GM23338 (cell line): ENCODE measurements at regions not wholly inside any gene's neighbourhood (a gene's known extent, or its start where the extent isn't known, plus 50 kb on each side); places are given as distances from the start of the nearest gene placed in this dataset.

Experiments
- ATAC-seq: fragments of 200-7000 bp; cut with Tn5 transposase; 3 replicates; pipeline ENCODE4 v1.9.1; 2020
- DNase-seq: peaks from one replicate; pipeline ENCODE4 v3.0.0-alpha.2; 2015; ENCODE audit warnings: low spot score
- H2AFZ ChIP-seq: fragments of 200-600 bp; sonication (generic); 2 replicates; pipeline ENCODE4 v1.8.0; 2016; ENCODE audit warnings: antibody characterized with exemption, mild to moderate bottlenecking, moderate library complexity
- H3F3A ChIP-seq: fragments of 200-600 bp; sonication (generic); replicated peaks from 2 replicates; pipeline ENCODE4 v1.8.0; 2017; ENCODE audit warnings: antibody characterized with exemption, mixed run types, low read depth
- H3K27ac ChIP-seq: fragments of 200-600 bp; sonication (generic); 2 replicates; pipeline ENCODE4 v1.6.1; 2016; ENCODE audit warnings: low read depth
- H3K27me3 ChIP-seq: fragments of 200-600 bp; sonication (generic); 2 replicates; pipeline ENCODE4 v1.8.0; 2016; ENCODE audit warnings: mild to moderate bottlenecking, mixed run types, moderate library complexity; ENCODE audit not compliant: insufficient read depth
- H3K36me3 ChIP-seq: fragments of 200-600 bp; sonication (generic); 2 replicates; pipeline ENCODE4 v1.8.0; 2016; ENCODE audit warnings: mild to moderate bottlenecking; ENCODE audit not compliant: insufficient read depth
- H3K4me1 ChIP-seq: fragments of 200-600 bp; sonication (generic); 2 replicates; pipeline ENCODE4 v1.8.0; 2016; ENCODE audit warnings: mild to moderate bottlenecking, moderate library complexity; ENCODE audit not compliant: insufficient read depth
- H3K4me2 ChIP-seq: fragments of 200-600 bp; sonication (generic); 2 replicates; pipeline ENCODE4 v1.7.1; 2017; ENCODE audit warnings: mixed run types
- H3K4me3 ChIP-seq: fragments of 200-600 bp; sonication (generic); 2 replicates; pipeline ENCODE4 v1.6.1; 2016; ENCODE audit warnings: mixed run types
- H3K79me2 ChIP-seq: fragments of 200-600 bp; sonication (generic); replicated peaks from 2 replicates; pipeline ENCODE4 v1.8.0; 2017; ENCODE audit warnings: mild to moderate bottlenecking; ENCODE audit not compliant: insufficient read depth
- H3K9me2 ChIP-seq: fragments of 200-600 bp; sonication (generic); 2 replicates; pipeline ENCODE4 v1.8.0; 2017; ENCODE audit not compliant: insufficient read depth
- H4K20me1 ChIP-seq: fragments of 200-600 bp; sonication (generic); replicated peaks from 2 replicates; pipeline ENCODE4 v1.8.0; 2017; ENCODE audit warnings: mild to moderate bottlenecking; ENCODE audit not compliant: insufficient read depth
- H3K27ac Mint-ChIP-seq: 2 replicates; pipeline ENCODE4 v1.8.0; 2020; ENCODE audit warnings: inconsistent platforms, mild to moderate bottlenecking, moderate library complexity, mixed read lengths
- H3K27me3 Mint-ChIP-seq: 3 replicates; pipeline ENCODE4 v1.8.0; 2022; ENCODE audit warnings: low read depth, mild to moderate bottlenecking, moderate library complexity, mixed read lengths, inconsistent platforms; ENCODE audit not compliant: insufficient read depth, poor library complexity
- H3K36me3 Mint-ChIP-seq: 3 replicates; pipeline ENCODE4 v1.8.0; 2021; ENCODE audit warnings: low read depth, mild to moderate bottlenecking, inconsistent platforms, moderate library complexity, mixed read lengths
- H3K4me1 Mint-ChIP-seq: 3 replicates; pipeline ENCODE4 v1.8.0; 2020; ENCODE audit warnings: mild to moderate bottlenecking, inconsistent platforms, mixed read lengths
- H3K4me3 Mint-ChIP-seq: 3 replicates; pipeline ENCODE4 v1.8.0; 2021; ENCODE audit warnings: moderate library complexity, mild to moderate bottlenecking, inconsistent platforms, mixed read lengths
- H3K9me3 Mint-ChIP-seq: 3 replicates; pipeline ENCODE4 v1.8.0; 2020; ENCODE audit warnings: moderate library complexity, mild to moderate bottlenecking, inconsistent platforms, mixed read lengths
- CREB1 ChIP-seq: fragments of 250-450 bp; sonication (Bioruptor Pico); IDR thresholded peaks from 2 replicates; pipeline ENCODE4 v1.5.0; 2020; ENCODE audit warnings: low read depth, mild to moderate bottlenecking, moderate library complexity
- EZH2phosphoT487 ChIP-seq: fragments of 200-600 bp; sonication (generic); IDR thresholded peaks from one replicate; pipeline ENCODE4 v1.8.1; 2018; ENCODE audit warnings: antibody characterized with exemption; ENCODE audit not compliant: unreplicated experiment
- NANOG ChIP-seq: IDR thresholded peaks from 2 replicates; pipeline ENCODE4 v1.6.1; 2016; ENCODE audit warnings: antibody characterized with exemption, borderline replicate concordance
- REST ChIP-seq: IDR thresholded peaks from one replicate; pipeline ENCODE4 v1.6.1; 2018; ENCODE audit warnings: antibody characterized with exemption; ENCODE audit not compliant: unreplicated experiment
- STAT1 ChIP-seq: IDR thresholded peaks from one replicate; pipeline ENCODE4 v1.6.1; 2016; ENCODE audit warnings: antibody characterized with exemption; ENCODE audit not compliant: unreplicated experiment
- ZNF462 ChIP-seq: fragments of 250-450 bp; sonication (Bioruptor Pico); IDR thresholded peaks from 2 replicates; pipeline ENCODE4 v1.5.0; 2020; ENCODE audit warnings: mild to moderate bottlenecking, moderate library complexity

GRCh38 chr10:8979976-8980375 lies 925.5 kb downstream of the GATA3 start:
- Histone ChIP-seq H3K4me2 (no peak overlapping the region), H3K4me3 (no peak overlapping the region), H4K20me1 (no peaks in the 10 kb centered on the region), H3K27me3 (no peaks in the 10 kb centered on the region), H3K27ac (no peak overlapping the region), H3K4me1 (no peaks in the 10 kb centered on the region), H3K36me3 (no peaks in the 10 kb centered on the region), H2AFZ (no peak overlapping the region), H3F3A (no peaks in the 10 kb centered on the region), H3K9me2 (0 out of 2 replicates have a peak, but pooled peaks cover 3% of the 10 kb centered on the region), H3K79me2 (no peaks in the 10 kb centered on the region)
- no peak for ATAC-seq
- H3K9me3 Mint-ChIP-seq = peaks cover 2% of the 10 kb centered on the region; the same call in 1 of the 3 replicates
- H3K4me1 Mint-ChIP-seq = peaks cover 8% of the 10 kb centered on the region; the same call in 2 of the 3 replicates
- H3K4me3 Mint-ChIP-seq = no peak overlapping the region
- H3K27me3 Mint-ChIP-seq = no peaks in the 10 kb centered on the region
- no peak overlapping the region for H3K27ac Mint-ChIP-seq
- no peaks in the 10 kb centered on the region for H3K36me3 Mint-ChIP-seq
- DNase-seq = no peak
- TF ChIP-seq STAT1 (no peak), EZH2phosphoT487 (no peak), CREB1 (CRISPR knock-in tag) (no peak), ZNF462 (no peak), NANOG (no peak), REST (no peak)
